ENCODE measurements at regions not wholly inside any gene's neighbourhood (a gene's known extent, or its start where the extent isn't known, plus 50 kb on each side); places are given as distances from the start of the nearest gene placed in this dataset.

DNA sequence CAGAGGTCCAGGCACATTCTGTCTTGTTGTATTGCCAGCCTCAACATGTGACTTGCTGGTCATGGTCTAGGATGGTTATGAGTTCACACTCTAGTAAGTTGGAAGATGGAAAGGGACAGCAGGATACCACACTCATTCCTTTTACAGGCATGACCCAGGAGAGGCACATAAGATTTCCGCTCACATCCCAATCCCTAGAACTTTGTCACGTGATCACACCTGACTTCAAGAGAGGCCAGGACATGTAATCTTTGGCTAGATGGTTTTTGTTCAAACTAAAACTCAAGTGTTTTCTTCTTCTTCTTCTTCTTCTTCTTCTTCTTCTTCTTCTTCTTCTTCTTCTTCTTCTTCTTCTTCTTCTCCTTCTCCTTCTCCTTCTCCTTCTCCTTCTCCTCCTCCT lies 53.4 kb upstream of the ARX start:
- Histone ChIP-seq H3K9ac (no peak overlapping the region), H4K20me1 (no peaks in the 10 kb centered on the region), H3K4me3 (no peak overlapping the region), H3K4me2 (no peak overlapping the region), H3K27ac (no peak overlapping the region), H3K4me1 (no peaks in the 10 kb centered on the region), H3K36me3 (no peaks in the 10 kb centered on the region), H3K27me3 (peaks cover 36% of the 10 kb centered on the region), H3K9me3 (no peaks in the 10 kb centered on the region)
- TF ChIP-seq Cebpa-rat (IDR thresholded peaks at IDR 0.05) = no peak

DNA sequence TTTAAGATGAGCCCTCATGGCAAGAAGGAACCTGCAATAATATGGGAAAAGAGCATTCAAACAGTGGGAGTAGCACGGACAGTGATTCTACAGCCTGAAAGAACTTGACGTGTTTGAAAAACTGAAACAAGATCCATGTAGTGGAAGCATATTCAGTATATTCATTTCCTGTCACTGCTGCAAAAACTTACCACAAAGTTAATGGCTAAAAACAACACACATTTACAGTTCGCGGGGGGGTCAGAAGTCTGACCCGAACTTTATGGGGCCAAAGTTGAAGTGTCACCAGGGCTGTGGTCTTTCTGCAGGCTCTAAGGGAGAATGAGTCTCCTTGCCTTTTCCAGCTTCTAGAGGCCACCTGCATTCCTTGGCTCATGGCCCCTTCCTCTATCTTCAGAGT lies 52.6 kb upstream of the ARX start:
- no peak for TF ChIP-seq Cebpa-rat (IDR thresholded peaks at IDR 0.05)
- H3K27me3 ChIP-seq = peaks cover 37% of the 10 kb centered on the region
- H3K4me3 ChIP-seq = no peak overlapping the region
- H3K9me3 ChIP-seq = no peaks in the 10 kb centered on the region
- no peaks in the 10 kb centered on the region for H4K20me1 ChIP-seq
- no peak overlapping the region for H3K27ac ChIP-seq
- H3K4me1 ChIP-seq = no peaks in the 10 kb centered on the region
- no peaks in the 10 kb centered on the region for H3K36me3 ChIP-seq
- no peak overlapping the region for H3K9ac ChIP-seq
- H3K4me2 ChIP-seq = no peak overlapping the region

DNA sequence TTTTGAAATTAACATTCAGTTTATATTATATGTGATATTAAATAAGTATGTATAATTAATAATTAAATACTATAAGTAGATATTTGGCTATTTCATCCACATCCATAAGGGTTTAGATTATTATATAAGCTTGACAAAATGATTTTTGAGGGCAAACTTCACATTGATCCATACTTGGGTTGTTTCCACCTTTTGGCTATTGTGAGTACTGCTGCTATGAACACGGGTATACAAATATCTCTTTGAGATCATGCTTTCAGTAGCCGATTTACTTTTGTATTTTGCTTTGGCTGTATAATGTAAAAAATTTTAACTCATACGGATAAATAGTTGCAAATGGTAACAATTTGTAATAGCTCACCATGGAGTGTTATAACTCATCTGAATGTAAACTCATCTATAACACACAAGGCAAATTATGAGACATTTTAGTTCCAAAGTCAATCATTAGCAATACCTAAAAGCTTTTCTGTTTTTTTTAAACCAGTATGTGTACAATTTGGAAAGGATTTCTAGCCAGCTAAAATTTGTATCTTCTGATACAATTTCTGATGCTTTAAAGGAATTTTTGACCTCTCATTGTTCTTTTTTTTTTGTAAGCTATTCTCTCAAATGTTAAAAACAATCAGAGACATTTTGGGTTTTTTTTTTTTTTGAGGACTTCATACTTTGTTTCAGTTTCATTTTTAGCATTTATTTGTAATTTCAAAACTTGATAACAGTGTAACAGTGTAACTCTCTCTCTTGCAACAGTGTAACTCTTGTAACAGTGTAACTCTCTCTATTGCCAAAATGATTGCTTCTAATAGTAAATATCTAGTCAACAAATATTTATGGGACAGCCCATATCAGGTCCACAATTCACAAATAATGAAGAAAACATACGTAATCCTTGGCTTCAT lies 51.8 kb upstream of the ARX start:
- H4K20me1 ChIP-seq = no peaks in the 10 kb centered on the region
- H3K9me3 ChIP-seq = no peaks in the 10 kb centered on the region
- H3K4me2 ChIP-seq = no peak overlapping the region
- H3K4me1 ChIP-seq = no peaks in the 10 kb centered on the region
- no peak overlapping the region for H3K27ac ChIP-seq
- no peak for TF ChIP-seq Cebpa-rat (IDR thresholded peaks at IDR 0.05)
- peaks cover 35% of the 10 kb centered on the region for H3K27me3 ChIP-seq
- no peak overlapping the region for H3K9ac ChIP-seq
- no peak overlapping the region for H3K4me3 ChIP-seq
- no peaks in the 10 kb centered on the region for H3K36me3 ChIP-seq

DNA sequence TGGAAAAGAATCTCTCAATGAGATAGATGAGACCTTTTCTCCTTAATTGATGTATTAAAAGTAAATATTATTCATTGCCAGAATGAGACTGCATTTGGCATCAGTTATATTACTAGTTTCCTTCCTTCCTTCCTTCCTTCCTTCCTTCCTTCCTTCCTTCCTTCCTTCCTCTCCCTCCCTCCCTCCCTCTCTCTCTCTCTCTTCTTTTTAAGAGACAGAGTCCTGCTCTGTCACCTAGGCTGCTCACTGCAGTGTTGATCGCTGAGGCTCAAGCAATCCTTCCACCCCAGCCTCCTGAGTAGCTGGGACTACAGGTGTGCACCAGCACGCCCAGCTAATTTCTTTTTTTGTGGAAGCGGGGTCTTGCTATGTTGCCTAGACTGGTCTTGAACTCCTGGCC lies 50.4 kb upstream of the ARX start:
- TF ChIP-seq Cebpa-rat (IDR thresholded peaks at IDR 0.05) = no peak
- no peaks in the 10 kb centered on the region for H4K20me1 ChIP-seq
- no peak overlapping the region for H3K27ac ChIP-seq
- H3K27me3 ChIP-seq = peaks cover 31% of the 10 kb centered on the region
- H3K4me3 ChIP-seq = no peak overlapping the region
- H3K4me1 ChIP-seq = no peaks in the 10 kb centered on the region
- H3K4me2 ChIP-seq = no peak overlapping the region
- no peaks in the 10 kb centered on the region for H3K36me3 ChIP-seq
- H3K9ac ChIP-seq = no peak overlapping the region
- H3K9me3 ChIP-seq = no peaks in the 10 kb centered on the region

All from BLaER1 (cell line).